Gastroesophageal sphincter (tissue), 3 donors: ENCODE measurements at regions not wholly inside any gene's neighbourhood (a gene's known extent, or its start where the extent isn't known, plus 50 kb on each side); places are given as distances from the start of the nearest gene placed in this dataset.

Source experiments
- CTCF ChIP-seq, 4 experiments: fragments of 200-600 bp in 2 of 4; fragments of 450-650 bp in 2 of 4; sonication (generic) in 1 of 4; IDR thresholded peaks; one replicate each; pipeline ENCODE4 v1.5.1; 2017 to 2019; ENCODE audit warnings: antibody characterized with exemption in 4 of 4, mild to moderate bottlenecking in 2 of 4, moderate library complexity in 2 of 4
- POLR2AphosphoS5 ChIP-seq: sonication (generic); formaldehyde crosslinking; IDR thresholded peaks from one replicate; pipeline ENCODE4 v1.6.1; 2017; ENCODE audit warnings: antibody characterized with exemption

GRCh38 chr12:78756936-78757335 lies 107.6 kb upstream of the SYT1 start:
- no peak for TF ChIP-seq CTCF (IDR thresholded peaks at IDR 0.05)
- TF ChIP-seq POLR2AphosphoS5: no peak
